HG03060 (cell line): ENCODE measurements at regions not wholly inside any gene's neighbourhood (a gene's known extent, or its start where the extent isn't known, plus 50 kb on each side); places are given as distances from the start of the nearest gene placed in this dataset.

ENCODE experiments used
- ATAC-seq: cut with Tn5 transposase; IDR thresholded peaks from one replicate; pipeline ENCODE4 v1.9.1; 2021; ENCODE audit warnings: low read depth, moderate number of reproducible peaks; ENCODE audit not compliant: unreplicated experiment

- no peak for ATAC-seq
Observed at GRCh38 chr16:59252317-59252716, 518.2 kb upstream of the GOT2 start.

GRCh38 chr16:59249011-59249410 lies 514.9 kb upstream of the GOT2 start:
- ATAC-seq: no peak

GRCh38 chr16:59242556-59242955 lies 508.4 kb upstream of the GOT2 start:
- ATAC-seq: no peak

- no peak for ATAC-seq
Observed at GRCh38 chr16:59238246-59238645, 504.1 kb upstream of the GOT2 start.

GRCh38 chr16:59236804-59237458 lies 502.8 kb upstream of the GOT2 start:
- ATAC-seq: no peak

- no peak for ATAC-seq
Observed at GRCh38 chr16:59224401-59224800, 490.3 kb upstream of the GOT2 start.

GRCh38 chr16:59220011-59220410 lies 485.9 kb upstream of the GOT2 start:
- ATAC-seq: no peak

- ATAC-seq: no peak
Observed at GRCh38 chr16:59216291-59216690, 482.2 kb upstream of the GOT2 start.

- no peak for ATAC-seq
Observed at GRCh38 chr16:59214455-59214854, 480.3 kb upstream of the GOT2 start.

GRCh38 chr16:59213952-59214351 lies 479.8 kb upstream of the GOT2 start:
- no peak for ATAC-seq

- ATAC-seq: no peak
Observed at GRCh38 chr16:59212492-59213024, 478.4 kb upstream of the GOT2 start.

GRCh38 chr16:59210955-59211541 lies 476.9 kb upstream of the GOT2 start:
- ATAC-seq: no peak

- no peak for ATAC-seq
Observed at GRCh38 chr16:59205403-59205802, 471.3 kb upstream of the GOT2 start.

GRCh38 chr16:59204589-59204988 lies 470.5 kb upstream of the GOT2 start:
- ATAC-seq: no peak

- ATAC-seq: no peak
Observed at GRCh38 chr16:59202233-59202862, 468.2 kb upstream of the GOT2 start.

- no peak for ATAC-seq
Observed at GRCh38 chr16:59201821-59202220, 467.7 kb upstream of the GOT2 start.

GRCh38 chr16:59201160-59201559 lies 467.0 kb upstream of the GOT2 start:
- ATAC-seq: no peak

GRCh38 chr16:59198487-59198886 lies 464.4 kb upstream of the GOT2 start:
- no peak for ATAC-seq

- no peak for ATAC-seq
Observed at GRCh38 chr16:59195242-59195641, 461.1 kb upstream of the GOT2 start.

- ATAC-seq: no peak
Observed at GRCh38 chr16:59193637-59194036, 459.5 kb upstream of the GOT2 start.

GRCh38 chr16:59192551-59193199 lies 458.6 kb upstream of the GOT2 start:
- ATAC-seq: no peak
